ENCODE measurements at regions not wholly inside any gene's neighbourhood (a gene's known extent, or its start where the extent isn't known, plus 50 kb on each side); places are given as distances from the start of the nearest gene placed in this dataset.

DNA sequence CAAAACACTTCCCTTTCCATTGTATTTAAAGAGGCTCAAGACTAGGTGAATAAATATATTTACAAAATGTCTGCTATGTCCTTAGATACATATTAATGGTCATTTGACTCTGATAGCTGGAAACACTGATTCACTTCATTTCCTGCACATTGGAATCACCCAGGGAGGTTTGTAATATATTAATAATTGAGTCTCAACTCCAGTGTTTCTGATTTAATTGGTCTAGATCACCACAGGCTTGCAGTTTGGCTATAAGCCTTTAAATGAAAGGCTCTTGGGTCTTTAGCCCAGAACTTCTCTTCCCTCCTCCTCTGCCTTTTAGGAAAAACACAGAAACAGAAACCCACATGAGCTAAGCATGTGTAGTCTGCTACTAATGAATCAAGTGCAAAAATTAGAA is 378.0 kb downstream of the TBC1D4 start:
- TF ChIP-seq, protein P1, sequence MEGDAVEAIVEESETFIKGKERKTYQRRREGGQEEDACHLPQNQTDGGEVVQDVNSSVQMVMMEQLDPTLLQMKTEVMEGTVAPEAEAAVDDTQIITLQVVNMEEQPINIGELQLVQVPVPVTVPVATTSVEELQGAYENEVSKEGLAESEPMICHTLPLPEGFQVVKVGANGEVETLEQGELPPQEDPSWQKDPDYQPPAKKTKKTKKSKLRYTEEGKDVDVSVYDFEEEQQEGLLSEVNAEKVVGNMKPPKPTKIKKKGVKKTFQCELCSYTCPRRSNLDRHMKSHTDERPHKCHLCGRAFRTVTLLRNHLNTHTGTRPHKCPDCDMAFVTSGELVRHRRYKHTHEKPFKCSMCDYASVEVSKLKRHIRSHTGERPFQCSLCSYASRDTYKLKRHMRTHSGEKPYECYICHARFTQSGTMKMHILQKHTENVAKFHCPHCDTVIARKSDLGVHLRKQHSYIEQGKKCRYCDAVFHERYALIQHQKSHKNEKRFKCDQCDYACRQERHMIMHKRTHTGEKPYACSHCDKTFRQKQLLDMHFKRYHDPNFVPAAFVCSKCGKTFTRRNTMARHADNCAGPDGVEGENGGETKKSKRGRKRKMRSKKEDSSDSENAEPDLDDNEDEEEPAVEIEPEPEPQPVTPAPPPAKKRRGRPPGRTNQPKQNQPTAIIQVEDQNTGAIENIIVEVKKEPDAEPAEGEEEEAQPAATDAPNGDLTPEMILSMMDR (IDR thresholded peaks at IDR 0.05), result no peak
- TF ChIP-seq, protein P2, sequence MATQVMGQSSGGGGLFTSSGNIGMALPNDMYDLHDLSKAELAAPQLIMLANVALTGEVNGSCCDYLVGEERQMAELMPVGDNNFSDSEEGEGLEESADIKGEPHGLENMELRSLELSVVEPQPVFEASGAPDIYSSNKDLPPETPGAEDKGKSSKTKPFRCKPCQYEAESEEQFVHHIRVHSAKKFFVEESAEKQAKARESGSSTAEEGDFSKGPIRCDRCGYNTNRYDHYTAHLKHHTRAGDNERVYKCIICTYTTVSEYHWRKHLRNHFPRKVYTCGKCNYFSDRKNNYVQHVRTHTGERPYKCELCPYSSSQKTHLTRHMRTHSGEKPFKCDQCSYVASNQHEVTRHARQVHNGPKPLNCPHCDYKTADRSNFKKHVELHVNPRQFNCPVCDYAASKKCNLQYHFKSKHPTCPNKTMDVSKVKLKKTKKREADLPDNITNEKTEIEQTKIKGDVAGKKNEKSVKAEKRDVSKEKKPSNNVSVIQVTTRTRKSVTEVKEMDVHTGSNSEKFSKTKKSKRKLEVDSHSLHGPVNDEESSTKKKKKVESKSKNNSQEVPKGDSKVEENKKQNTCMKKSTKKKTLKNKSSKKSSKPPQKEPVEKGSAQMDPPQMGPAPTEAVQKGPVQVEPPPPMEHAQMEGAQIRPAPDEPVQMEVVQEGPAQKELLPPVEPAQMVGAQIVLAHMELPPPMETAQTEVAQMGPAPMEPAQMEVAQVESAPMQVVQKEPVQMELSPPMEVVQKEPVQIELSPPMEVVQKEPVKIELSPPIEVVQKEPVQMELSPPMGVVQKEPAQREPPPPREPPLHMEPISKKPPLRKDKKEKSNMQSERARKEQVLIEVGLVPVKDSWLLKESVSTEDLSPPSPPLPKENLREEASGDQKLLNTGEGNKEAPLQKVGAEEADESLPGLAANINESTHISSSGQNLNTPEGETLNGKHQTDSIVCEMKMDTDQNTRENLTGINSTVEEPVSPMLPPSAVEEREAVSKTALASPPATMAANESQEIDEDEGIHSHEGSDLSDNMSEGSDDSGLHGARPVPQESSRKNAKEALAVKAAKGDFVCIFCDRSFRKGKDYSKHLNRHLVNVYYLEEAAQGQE (IDR thresholded peaks at IDR 0.05; ENCODE audit: insufficient read depth in 1 of 2, low read depth in 2 of 2, low read length in 1 of 2), result no peak
- TF ChIP-seq TCF7L2 (IDR thresholded peaks at IDR 0.05; ENCODE audit: low read depth, low read length) (no peak), POLR2AphosphoS5 (IDR thresholded peaks at IDR 0.05; ENCODE audit: low read depth, low read length) (no peak), SIN3A (IDR thresholded peaks at IDR 0.05; ENCODE audit: borderline replicate concordance, insufficient read depth, low read depth, low read length) (no peak)

Data from Panc1 (cell line).